Lower lobe of right lung (tissue), 2 donors: ENCODE measurements at regions not wholly inside any gene's neighbourhood (a gene's known extent, or its start where the extent isn't known, plus 50 kb on each side); places are given as distances from the start of the nearest gene placed in this dataset.
A peak's percentile ranks its signal among the peaks of the same experiment; 100 is the strongest.

Experiments used
- ATAC-seq, 2 donors: fragments of 200-7000 bp; cut with Tn5 transposase; one replicate each; pipeline ENCODE4 v1.9.1; 2020 to 2022; ENCODE audit warnings: mild to moderate bottlenecking in 2 of 2, moderate library complexity in 2 of 2
- DNase-seq: peaks from one replicate; pipeline ENCODE4 v3.0.0-alpha.2; 2020
- H3K27ac ChIP-seq: fragments of 200-600 bp; one replicate; pipeline ENCODE4 v1.8.0; 2022
- H3K27me3 ChIP-seq: fragments of 200-600 bp; one replicate; pipeline ENCODE4 v1.8.0; 2022; ENCODE audit warnings: low read depth
- H3K36me3 ChIP-seq: fragments of 200-600 bp; one replicate; pipeline ENCODE4 v1.8.0; 2022; ENCODE audit warnings: mild to moderate bottlenecking
- H3K4me1 ChIP-seq: fragments of 200-600 bp; one replicate; pipeline ENCODE4 v1.8.0; 2022
- H3K4me3 ChIP-seq: fragments of 200-600 bp; one replicate; pipeline ENCODE4 v1.8.0; 2022; ENCODE audit warnings: mild to moderate bottlenecking
- H3K9me3 ChIP-seq: fragments of 200-600 bp; one replicate; pipeline ENCODE4 v1.8.0; 2022
- intact Hi-C: fragments of 100-400 bp; cut with DNase I; formaldehyde crosslinking; loops from one replicate; pipeline ENCODE4 v1.11.0; 2022
- TF ChIP-seq, protein P1 (sequence below): fragments of 200-600 bp; IDR thresholded peaks from one replicate; pipeline ENCODE4 v1.8.0; 2022; ENCODE audit warnings: antibody characterized with exemption, mild to moderate bottlenecking
- donor health status: DM: no; HTN: yes; CAD: no; lungs with severe emphysema.

DNA sequence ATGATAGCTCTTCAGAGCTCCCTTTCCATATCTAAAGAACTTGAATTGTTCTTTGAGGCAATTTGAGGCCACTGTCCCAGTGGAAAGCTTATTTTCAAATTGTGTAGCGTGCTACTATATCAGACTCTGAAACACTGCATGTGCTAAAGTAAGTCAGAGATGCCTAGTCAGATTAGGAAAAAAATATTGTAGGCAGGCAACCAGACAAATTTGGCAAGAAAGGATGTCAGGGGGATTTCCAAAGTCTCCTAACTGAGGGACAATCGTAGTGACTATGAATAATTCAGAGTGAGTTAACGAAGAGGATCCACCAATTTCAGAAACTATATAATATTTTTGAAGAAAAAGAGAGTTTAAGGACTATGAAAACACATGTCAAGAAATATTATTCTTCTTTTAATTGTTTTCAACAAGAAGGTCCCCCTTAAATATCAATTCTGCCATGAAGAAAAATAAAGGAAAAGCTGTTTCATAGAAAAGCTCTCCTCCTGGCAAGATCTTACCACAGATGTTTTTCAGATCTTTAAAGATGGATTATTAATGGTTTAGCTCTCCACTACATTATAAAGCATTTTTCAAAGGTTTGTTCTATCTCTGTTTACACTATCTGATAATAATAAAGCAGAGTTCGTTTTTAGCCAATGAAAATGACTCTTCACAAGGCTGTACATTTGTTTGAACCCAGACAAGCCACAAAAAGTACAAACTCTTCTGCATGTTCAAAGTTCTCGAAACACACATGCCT, 273.5 kb upstream of the PTGER4 start:
- intact Hi-C loops: no loop called here
- H3K4me1 ChIP-seq: peaks cover 53% of the 10 kb centered on the region
- TF ChIP-seq, protein P1, sequence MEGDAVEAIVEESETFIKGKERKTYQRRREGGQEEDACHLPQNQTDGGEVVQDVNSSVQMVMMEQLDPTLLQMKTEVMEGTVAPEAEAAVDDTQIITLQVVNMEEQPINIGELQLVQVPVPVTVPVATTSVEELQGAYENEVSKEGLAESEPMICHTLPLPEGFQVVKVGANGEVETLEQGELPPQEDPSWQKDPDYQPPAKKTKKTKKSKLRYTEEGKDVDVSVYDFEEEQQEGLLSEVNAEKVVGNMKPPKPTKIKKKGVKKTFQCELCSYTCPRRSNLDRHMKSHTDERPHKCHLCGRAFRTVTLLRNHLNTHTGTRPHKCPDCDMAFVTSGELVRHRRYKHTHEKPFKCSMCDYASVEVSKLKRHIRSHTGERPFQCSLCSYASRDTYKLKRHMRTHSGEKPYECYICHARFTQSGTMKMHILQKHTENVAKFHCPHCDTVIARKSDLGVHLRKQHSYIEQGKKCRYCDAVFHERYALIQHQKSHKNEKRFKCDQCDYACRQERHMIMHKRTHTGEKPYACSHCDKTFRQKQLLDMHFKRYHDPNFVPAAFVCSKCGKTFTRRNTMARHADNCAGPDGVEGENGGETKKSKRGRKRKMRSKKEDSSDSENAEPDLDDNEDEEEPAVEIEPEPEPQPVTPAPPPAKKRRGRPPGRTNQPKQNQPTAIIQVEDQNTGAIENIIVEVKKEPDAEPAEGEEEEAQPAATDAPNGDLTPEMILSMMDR: no peak
- H3K36me3 ChIP-seq: no peaks in the 10 kb centered on the region
- DNase-seq (no peak), ATAC-seq (no peak)
- H3K27me3 ChIP-seq: no peaks in the 10 kb centered on the region
- H3K27ac ChIP-seq: peak overlapping the region; percentile 79
- no peak overlapping the region for H3K4me3 ChIP-seq
- H3K9me3 ChIP-seq: no peaks in the 10 kb centered on the region

- peaks cover 43% of the 10 kb centered on the region for H3K4me1 ChIP-seq
- intact Hi-C loops: no loop called here
- H3K27ac ChIP-seq: peak overlapping the region; percentile 79
- H3K9me3 ChIP-seq: no peaks in the 10 kb centered on the region
- DNase-seq (no peak), ATAC-seq (peak; percentile 58 to 63)
- H3K27me3 ChIP-seq: no peaks in the 10 kb centered on the region
- TF ChIP-seq, protein P1: no peak
- H3K4me3 ChIP-seq: no peak overlapping the region
- H3K36me3 ChIP-seq: no peaks in the 10 kb centered on the region
Observed at GRCh38 chr5:40405230-40405629, 274.5 kb upstream of the PTGER4 start.

- Histone ChIP-seq H3K27me3 (no peaks in the 10 kb centered on the region), H3K27ac (peak overlapping the region; percentile 29), H3K4me3 (no peak overlapping the region), H3K36me3 (no peaks in the 10 kb centered on the region), H3K9me3 (no peaks in the 10 kb centered on the region), H3K4me1 (peaks cover 37% of the 10 kb centered on the region)
- TF ChIP-seq, protein P1: no peak
- no peak for DNase-seq
- peak; percentile 45 to 53 for ATAC-seq
- intact Hi-C loops: no loop called here
Observed at GRCh38 chr5:40404613-40405012, 275.1 kb upstream of the PTGER4 start.

- TF ChIP-seq, protein P1: no peak
- no peak for ATAC-seq
- Histone ChIP-seq H3K4me3 (no peak overlapping the region), H3K27ac (no peak overlapping the region), H3K4me1 (peaks cover 26% of the 10 kb centered on the region), H3K27me3 (no peaks in the 10 kb centered on the region), H3K36me3 (no peaks in the 10 kb centered on the region), H3K9me3 (no peaks in the 10 kb centered on the region)
- intact Hi-C loops: no loop called here
- no peak for DNase-seq
Observed at GRCh38 chr5:40402007-40402364, 277.7 kb upstream of the PTGER4 start.

DNA sequence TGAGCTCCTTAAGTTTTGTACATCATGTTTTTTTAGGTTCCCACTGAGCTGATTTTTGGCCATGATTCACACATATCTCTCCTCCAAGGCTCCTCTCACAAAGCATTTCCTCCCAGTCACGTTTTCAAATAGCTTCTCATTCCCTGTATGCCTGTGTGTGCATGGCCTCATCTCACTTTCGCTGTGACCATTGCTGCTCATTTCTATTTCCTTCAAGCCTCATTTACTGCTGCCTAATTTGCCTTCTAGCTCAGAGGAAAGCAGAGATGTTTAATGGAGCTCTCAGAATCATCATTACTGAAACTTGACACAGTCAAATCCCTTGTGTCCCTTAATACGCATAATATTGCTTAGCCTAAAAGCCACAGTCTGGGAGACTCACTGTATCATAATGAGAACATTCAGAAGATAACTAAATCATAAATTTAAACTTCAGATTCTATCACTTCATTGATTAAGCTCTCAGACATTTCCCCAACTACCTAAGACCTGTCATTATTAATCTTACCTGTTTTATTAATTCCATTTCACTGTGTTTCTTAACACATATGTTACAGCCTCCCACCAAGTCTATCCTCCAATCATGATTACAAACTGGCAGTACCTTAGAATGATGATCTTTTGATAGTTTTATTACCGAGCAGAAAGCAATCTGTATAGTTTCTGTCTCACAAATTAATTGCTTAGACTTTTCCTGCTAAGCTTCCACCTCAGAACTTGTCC, 278.3 kb upstream of the PTGER4 start:
- no peak for ATAC-seq
- Histone ChIP-seq H3K4me3 (no peak overlapping the region), H3K27ac (no peak overlapping the region), H3K36me3 (no peaks in the 10 kb centered on the region), H3K4me1 (peaks cover 20% of the 10 kb centered on the region), H3K9me3 (no peaks in the 10 kb centered on the region), H3K27me3 (no peaks in the 10 kb centered on the region)
- intact Hi-C loops: no loop called here
- no peak for DNase-seq
- TF ChIP-seq, protein P1: no peak
